ENCODE measurements at regions not wholly inside any gene's neighbourhood (a gene's known extent, or its start where the extent isn't known, plus 50 kb on each side); places are given as distances from the start of the nearest gene placed in this dataset.

GRCh38 chr10:133035952-133036351, 51.8 kb upstream of the ADGRA1 start:
- TF ChIP-seq, protein P1, sequence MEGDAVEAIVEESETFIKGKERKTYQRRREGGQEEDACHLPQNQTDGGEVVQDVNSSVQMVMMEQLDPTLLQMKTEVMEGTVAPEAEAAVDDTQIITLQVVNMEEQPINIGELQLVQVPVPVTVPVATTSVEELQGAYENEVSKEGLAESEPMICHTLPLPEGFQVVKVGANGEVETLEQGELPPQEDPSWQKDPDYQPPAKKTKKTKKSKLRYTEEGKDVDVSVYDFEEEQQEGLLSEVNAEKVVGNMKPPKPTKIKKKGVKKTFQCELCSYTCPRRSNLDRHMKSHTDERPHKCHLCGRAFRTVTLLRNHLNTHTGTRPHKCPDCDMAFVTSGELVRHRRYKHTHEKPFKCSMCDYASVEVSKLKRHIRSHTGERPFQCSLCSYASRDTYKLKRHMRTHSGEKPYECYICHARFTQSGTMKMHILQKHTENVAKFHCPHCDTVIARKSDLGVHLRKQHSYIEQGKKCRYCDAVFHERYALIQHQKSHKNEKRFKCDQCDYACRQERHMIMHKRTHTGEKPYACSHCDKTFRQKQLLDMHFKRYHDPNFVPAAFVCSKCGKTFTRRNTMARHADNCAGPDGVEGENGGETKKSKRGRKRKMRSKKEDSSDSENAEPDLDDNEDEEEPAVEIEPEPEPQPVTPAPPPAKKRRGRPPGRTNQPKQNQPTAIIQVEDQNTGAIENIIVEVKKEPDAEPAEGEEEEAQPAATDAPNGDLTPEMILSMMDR (conservative IDR thresholded peaks at IDR 0.05; ENCODE audit: low read depth, low read length) = no peak
- no peak for DNase-seq (ENCODE audit: low read depth)
- no peak overlapping the region for H3K4me3 ChIP-seq (ENCODE audit: low read depth, low read length)

DNA sequence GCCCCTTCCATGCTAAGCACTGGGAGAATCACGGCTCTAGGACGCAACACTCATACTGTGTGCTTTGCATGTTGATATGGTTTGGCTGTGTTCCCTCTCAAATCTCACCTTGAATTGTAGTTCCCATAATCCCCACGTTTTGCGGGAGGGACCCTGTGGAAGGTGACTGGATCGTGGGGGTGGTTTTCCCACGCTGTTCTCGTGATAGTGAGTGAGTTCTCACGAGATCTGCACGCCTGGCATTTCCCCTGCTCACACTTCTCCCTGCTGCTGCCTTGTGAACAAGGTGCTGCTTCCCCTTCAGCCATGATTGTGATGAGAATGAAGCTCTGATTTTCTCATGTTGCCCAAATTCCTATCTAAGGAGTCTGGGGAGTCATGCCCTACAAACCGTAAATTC, 53.0 kb upstream of the ADGRA1 start:
- H3K4me3 ChIP-seq (ENCODE audit: low read depth, low read length) = no peak overlapping the region
- DNase-seq (ENCODE audit: low read depth) = no peak
- TF ChIP-seq, protein P1 (conservative IDR thresholded peaks at IDR 0.05; ENCODE audit: low read depth, low read length) = no peak

- DNase-seq (ENCODE audit: low read depth) = no peak
- no peak overlapping the region for H3K4me3 ChIP-seq (ENCODE audit: low read depth, low read length)
- TF ChIP-seq, protein P1 (conservative IDR thresholded peaks at IDR 0.05; ENCODE audit: low read depth, low read length) = no peak
Observed at GRCh38 chr10:133034092-133034491, 53.6 kb upstream of the ADGRA1 start.

GRCh38 chr10:133033742-133034048, 54.0 kb upstream of the ADGRA1 start:
- DNase-seq (ENCODE audit: low read depth) = no peak
- no peak overlapping the region for H3K4me3 ChIP-seq (ENCODE audit: low read depth, low read length)
- TF ChIP-seq, protein P1 (conservative IDR thresholded peaks at IDR 0.05; ENCODE audit: low read depth, low read length) = no peak

DNA sequence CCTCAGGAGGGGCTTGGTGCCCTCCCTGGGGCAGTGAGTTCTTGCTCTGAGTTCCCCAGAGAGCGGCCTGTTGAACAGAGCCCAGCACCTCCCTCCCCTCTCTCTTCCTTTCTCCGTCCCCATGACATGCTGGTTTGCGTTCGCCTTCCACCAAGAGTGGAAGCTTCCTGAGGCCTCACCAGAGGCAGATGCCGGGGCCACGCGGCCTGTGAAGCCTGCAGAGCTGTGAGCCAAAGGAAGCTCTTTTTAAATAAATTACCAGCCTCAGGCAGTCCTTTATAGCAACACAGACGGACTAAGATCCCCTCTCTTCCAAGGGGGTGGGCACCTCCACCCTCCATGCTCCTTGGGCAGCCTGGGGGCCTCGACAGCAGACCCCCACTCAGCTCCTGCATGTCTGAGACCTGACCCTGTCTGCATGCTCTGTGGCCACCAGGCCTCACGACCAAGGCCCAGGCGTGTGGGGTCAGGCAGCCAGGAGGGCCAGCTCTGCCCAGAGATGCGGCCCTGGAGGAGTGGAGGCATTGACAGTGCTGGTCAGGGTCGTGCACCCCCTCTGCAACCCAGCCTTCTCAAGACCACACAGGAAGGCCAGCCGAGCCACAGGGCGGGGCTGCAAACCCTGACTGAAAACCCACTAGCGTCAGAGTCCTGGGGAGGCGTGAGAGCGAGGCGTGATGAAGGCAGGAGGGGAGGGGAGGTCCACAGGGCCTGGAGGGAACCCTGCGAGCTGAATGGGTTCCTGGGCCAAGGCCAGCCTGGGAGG, 54.6 kb upstream of the ADGRA1 start:
- TF ChIP-seq, protein P1 (conservative IDR thresholded peaks at IDR 0.05; ENCODE audit: low read depth, low read length) = no peak
- no peak for DNase-seq (ENCODE audit: low read depth)
- no peak overlapping the region for H3K4me3 ChIP-seq (ENCODE audit: low read depth, low read length)

DNA sequence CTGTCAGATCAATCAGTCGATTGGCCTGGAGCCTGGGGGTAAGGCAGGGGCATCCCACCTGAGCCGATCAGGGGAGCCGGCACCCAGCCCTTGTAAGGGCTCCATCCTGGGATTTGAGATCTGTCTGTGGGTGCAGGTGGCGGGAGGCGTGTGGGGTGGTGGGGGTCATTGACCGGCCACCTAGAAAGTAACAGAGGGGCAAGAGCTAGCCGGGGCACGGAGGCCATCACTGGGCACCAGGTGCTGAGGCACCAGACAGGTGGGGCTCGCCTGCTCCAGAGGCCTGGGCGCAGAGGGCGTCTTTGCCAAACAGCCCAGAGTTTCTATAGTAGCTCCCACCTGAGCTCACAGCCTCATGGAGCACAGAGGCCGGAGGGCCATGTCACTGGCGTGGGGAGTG, 55.5 kb upstream of the ADGRA1 start:
- no peak overlapping the region for H3K4me3 ChIP-seq (ENCODE audit: low read depth, low read length)
- no peak for DNase-seq (ENCODE audit: low read depth)
- TF ChIP-seq, protein P1 (conservative IDR thresholded peaks at IDR 0.05; ENCODE audit: low read depth, low read length) = no peak

DNA sequence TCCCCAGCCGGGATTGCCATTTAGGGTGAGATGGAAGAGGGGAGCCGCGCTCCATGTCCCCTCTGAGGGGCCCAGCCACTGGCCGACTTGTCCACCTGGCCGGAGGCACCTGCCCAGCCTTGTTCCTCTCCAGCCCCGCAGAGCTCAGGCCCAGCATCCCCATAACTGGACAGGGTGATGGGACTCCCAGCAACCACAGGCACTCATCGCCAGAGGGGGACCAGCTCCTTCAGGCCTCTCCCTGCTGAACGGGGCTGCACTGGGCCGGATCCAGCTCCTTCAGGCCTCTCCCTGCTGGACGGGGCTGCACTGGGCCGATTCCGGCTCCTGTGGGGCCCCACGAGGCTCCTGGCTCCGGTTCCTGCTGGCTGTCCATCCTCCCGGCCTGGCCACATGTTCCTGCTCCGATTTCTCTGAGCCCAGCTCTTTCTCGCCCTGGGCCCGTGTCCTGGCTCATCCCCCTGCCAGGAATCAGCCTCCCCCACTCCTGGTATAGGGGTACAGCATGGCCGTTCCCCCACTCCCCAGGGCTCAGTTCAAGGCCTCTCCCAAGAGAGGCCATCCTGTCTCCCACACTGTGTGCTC, 56.1 kb upstream of the ADGRA1 start:
- no peak overlapping the region for H3K4me3 ChIP-seq (ENCODE audit: low read depth, low read length)
- DNase-seq (ENCODE audit: low read depth) = no peak
- TF ChIP-seq, protein P1 (conservative IDR thresholded peaks at IDR 0.05; ENCODE audit: low read depth, low read length) = no peak
